ENCODE measurements at regions not wholly inside any gene's neighbourhood (a gene's known extent, or its start where the extent isn't known, plus 50 kb on each side); places are given as distances from the start of the nearest gene placed in this dataset.

DNA sequence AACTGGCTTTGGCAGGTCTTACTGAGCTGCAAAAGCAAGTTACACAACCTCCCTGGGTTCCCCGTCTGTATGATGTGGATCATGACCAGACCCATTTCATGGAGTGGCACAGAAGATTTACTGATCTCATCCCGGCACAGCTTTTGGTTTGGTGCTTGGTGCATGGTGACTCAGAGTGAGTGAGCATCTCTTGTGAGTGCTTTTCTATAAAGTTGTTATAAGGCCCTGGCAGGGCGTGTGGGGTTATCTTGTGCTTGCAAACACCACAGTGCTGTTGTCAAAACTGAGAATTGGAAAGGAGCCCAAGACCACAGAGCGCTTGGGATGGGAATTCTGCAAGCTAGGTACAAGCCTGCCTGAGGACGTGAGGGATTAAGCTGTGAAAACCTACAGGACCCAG, 425.2 kb downstream of the GADD45G start:
- no peak for TF ChIP-seq GATA2 (IDR thresholded peaks at IDR 0.05; ENCODE audit: low read depth, low read length)
- no peak for TF ChIP-seq GATA3 (IDR thresholded peaks at IDR 0.05; ENCODE audit: low read depth, low read length)

Data from SH-SY5Y (cell line).